Liver (tissue), 8 donors: ENCODE measurements at regions not wholly inside any gene's neighbourhood (a gene's known extent, or its start where the extent isn't known, plus 50 kb on each side); places are given as distances from the start of the nearest gene placed in this dataset.
A peak's percentile ranks its signal among the peaks of the same experiment; 100 is the strongest.

ENCODE experiments used
- DNase-seq: peaks from one replicate; pipeline ENCODE4 v3.0.0-alpha.2; 2017; ENCODE audit warnings: low spot score
- H3K27ac ChIP-seq, 2 donors: one replicate each; pipeline ENCODE4 v1.7.0; 2013; ENCODE audit warnings: inconsistent platforms in 2 of 2, low read length in 2 of 2, control low read depth in 1 of 2, low read depth in 1 of 2, mild to moderate bottlenecking in 1 of 2
- H3K27me3 ChIP-seq, 4 donors: one replicate each; pipeline versions ENCODE4 v1.6.1 to v1.7.0; 2013; ENCODE audit warnings: low read length in 3 of 4, inconsistent platforms in 1 of 4, mild to moderate bottlenecking in 1 of 4, moderate library complexity in 1 of 4; ENCODE audit not compliant: control insufficient read depth in 4 of 4, insufficient read depth in 4 of 4
- H3K36me3 ChIP-seq, 4 donors: one replicate each; pipeline versions ENCODE4 v1.6.1 to v1.7.0; 2013; ENCODE audit warnings: low read length in 3 of 4, mild to moderate bottlenecking in 3 of 4, low read depth in 1 of 4, moderate library complexity in 1 of 4; ENCODE audit not compliant: control insufficient read depth in 4 of 4, insufficient read depth in 3 of 4
- H3K4me1 ChIP-seq, 4 donors: one replicate each; pipeline versions ENCODE4 v1.6.1 to v1.7.0; 2013; ENCODE audit warnings: low read length in 3 of 4, mild to moderate bottlenecking in 3 of 4, moderate library complexity in 1 of 4; ENCODE audit not compliant: control insufficient read depth in 4 of 4, insufficient read depth in 4 of 4
- H3K4me3 ChIP-seq, 3 donors: one replicate each; pipeline versions ENCODE4 v1.6.1 to v1.7.0; 2013; ENCODE audit warnings: low read length in 3 of 3, control low read depth in 1 of 3, low read depth in 1 of 3, mild to moderate bottlenecking in 1 of 3
- H3K9ac ChIP-seq, 2 donors: one replicate each; pipeline ENCODE4 v1.7.0; 2013; ENCODE audit warnings: low read length in 2 of 2, mild to moderate bottlenecking in 2 of 2, moderate library complexity in 2 of 2, control low read depth in 1 of 2, low read depth in 1 of 2
- H3K9me3 ChIP-seq, 4 donors: one replicate each; pipeline versions ENCODE4 v1.6.1 to v1.7.0; 2013; ENCODE audit warnings: low read length in 3 of 4; ENCODE audit not compliant: control insufficient read depth in 4 of 4
- EGR1 ChIP-seq, 2 donors: IDR thresholded peaks; 2 replicates each; pipeline ENCODE4 v1.6.1; 2016 to 2018; ENCODE audit warnings: antibody characterized with exemption in 2 of 2, low read depth in 2 of 2
- FOXA2 ChIP-seq: IDR thresholded peaks from 2 replicates; pipeline ENCODE4 v1.6.1; 2016; ENCODE audit warnings: antibody characterized with exemption
- GABPA ChIP-seq, 2 donors: IDR thresholded peaks in 1 of 2; conservative IDR thresholded peaks in 1 of 2; 2 replicates each; pipeline ENCODE4 v1.6.1; 2016; ENCODE audit warnings: antibody characterized with exemption in 2 of 2, mild to moderate bottlenecking in 1 of 2, moderate library complexity in 1 of 2
- HNF4A ChIP-seq, 2 donors: conservative IDR thresholded peaks; 2 replicates each; pipeline ENCODE4 v1.6.1; 2016; ENCODE audit warnings: antibody characterized with exemption in 2 of 2, mild to moderate bottlenecking in 2 of 2
- HNF4G ChIP-seq: IDR thresholded peaks from 2 replicates; pipeline ENCODE4 v1.6.1; 2016; ENCODE audit warnings: antibody characterized with exemption
- JUND ChIP-seq, 2 donors: IDR thresholded peaks; 2 replicates each; pipeline ENCODE4 v1.6.1; 2016; ENCODE audit warnings: antibody characterized with exemption in 2 of 2
- NR2F2 ChIP-seq: IDR thresholded peaks from 2 replicates; pipeline ENCODE4 v1.6.1; 2016; ENCODE audit warnings: antibody characterized with exemption
- RAD21 ChIP-seq, 2 donors: IDR thresholded peaks; 2 replicates each; pipeline ENCODE4 v1.6.1; 2016; ENCODE audit warnings: antibody characterized with exemption in 2 of 2, mild to moderate bottlenecking in 2 of 2
- RXRA ChIP-seq, 2 donors: IDR thresholded peaks; 2 replicates each; pipeline ENCODE4 v1.6.1; 2017 to 2018; ENCODE audit warnings: antibody characterized with exemption in 2 of 2, mild to moderate bottlenecking in 1 of 2
- SP1 ChIP-seq: IDR thresholded peaks from 2 replicates; pipeline ENCODE4 v1.6.1; 2018; ENCODE audit warnings: antibody characterized with exemption, mild to moderate bottlenecking
- TAF1 ChIP-seq: conservative IDR thresholded peaks from 2 replicates; pipeline ENCODE4 v1.6.1; 2016; ENCODE audit warnings: antibody characterized with exemption, mild to moderate bottlenecking
- YY1 ChIP-seq: IDR thresholded peaks from 2 replicates; pipeline ENCODE4 v1.6.1; 2016; ENCODE audit warnings: antibody characterized with exemption, mild to moderate bottlenecking
- WGBS: extraction: QIAGEN DNeasy Blood & Tissue Kit; methylation state at CpG from one replicate; pipeline ENCODE4 v1.1.7; 2013; 5-methylcytosine and 5-hydroxymethylcytosine counted together
- TF ChIP-seq, protein P1 (sequence below): IDR thresholded peaks from 2 replicates; pipeline ENCODE4 v1.6.1; 2016; ENCODE audit warnings: antibody characterized with exemption, mild to moderate bottlenecking
- TF ChIP-seq, protein P2 (sequence below): IDR thresholded peaks from 2 replicates; pipeline ENCODE4 v1.6.1; 2016; ENCODE audit warnings: antibody characterized with exemption
- TF ChIP-seq, protein P3 (sequence below): fragments of 150-350 bp; IDR thresholded peaks from 2 replicates; pipeline ENCODE4 v1.5.1; 2017; ENCODE audit warnings: improper control_type of control experiment, low read depth, low read length; ENCODE audit not compliant: missing input control
- TF ChIP-seq, protein P4 (sequence below): IDR thresholded peaks from 2 replicates; pipeline ENCODE4 v1.6.1; 2016; ENCODE audit warnings: antibody characterized with exemption
- TF ChIP-seq, protein P5 (sequence below): IDR thresholded peaks from 2 replicates; pipeline ENCODE4 v1.6.1; 2016; ENCODE audit warnings: antibody characterized with exemption
- donor health status: healthy.
- donor health status: healthy.
- donor health status: healthy.
- donor health status: healthy.
- donor health status: healthy.

DNA sequence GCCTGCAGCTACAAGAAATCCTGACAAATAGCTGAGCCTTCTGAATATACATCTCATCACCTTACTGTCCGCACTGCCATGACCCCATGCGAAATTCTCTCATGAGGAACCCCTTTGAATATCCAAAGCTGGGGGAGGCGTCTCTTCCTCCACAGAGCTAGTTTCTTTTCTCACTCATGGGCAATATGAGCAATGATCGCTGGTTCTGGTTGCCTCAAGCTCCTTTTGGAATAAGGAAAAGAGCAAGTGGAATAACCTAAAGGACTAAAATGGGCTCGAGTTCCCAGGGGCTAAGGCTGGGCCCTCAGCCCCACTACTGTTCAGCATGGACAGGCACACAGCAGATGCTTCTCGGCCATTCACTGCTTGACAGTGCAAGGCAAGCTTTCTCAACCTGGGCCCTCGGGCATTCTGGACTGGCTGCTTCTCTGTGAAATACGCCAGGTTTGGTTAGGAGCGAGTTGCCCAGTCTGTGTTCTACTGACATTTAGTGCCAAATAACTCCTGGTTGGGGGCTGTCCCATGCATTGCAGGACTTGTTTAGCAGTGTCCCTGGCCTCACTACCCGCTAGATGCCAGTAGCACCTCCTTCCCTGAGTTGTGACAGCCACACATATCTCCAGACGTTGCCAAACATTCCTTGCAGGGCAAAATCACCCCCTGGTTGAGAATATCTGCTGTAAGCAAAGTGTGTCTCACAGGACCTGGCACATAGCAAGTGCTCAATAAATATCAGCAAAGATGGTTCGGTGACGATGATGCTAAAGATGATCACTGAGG, 156.8 kb downstream of the CEBPB start:
- no peak overlapping the region for H3K4me3 ChIP-seq
- peak overlapping the region; percentile 66 to 73 for H3K27ac ChIP-seq
- TF ChIP-seq SP1 (no peak), FOXA2 (no peak), YY1 (no peak), HNF4A (conservative IDR thresholded peaks at IDR 0.05) (no peak)
- H3K9me3 ChIP-seq, result no peaks in the 10 kb centered on the region
- no peak for DNase-seq
- no peaks in the 10 kb centered on the region for H3K27me3 ChIP-seq
- 80% methylated on average over 13 of the region's 13 CpGs for WGBS
- peaks cover 0 to 15% (median 7%) of the 10 kb centered on the region in 4 donors for H3K4me1 ChIP-seq
- no peaks in the 10 kb centered on the region for H3K36me3 ChIP-seq
- H3K9ac ChIP-seq, result no peak overlapping the region

DNA sequence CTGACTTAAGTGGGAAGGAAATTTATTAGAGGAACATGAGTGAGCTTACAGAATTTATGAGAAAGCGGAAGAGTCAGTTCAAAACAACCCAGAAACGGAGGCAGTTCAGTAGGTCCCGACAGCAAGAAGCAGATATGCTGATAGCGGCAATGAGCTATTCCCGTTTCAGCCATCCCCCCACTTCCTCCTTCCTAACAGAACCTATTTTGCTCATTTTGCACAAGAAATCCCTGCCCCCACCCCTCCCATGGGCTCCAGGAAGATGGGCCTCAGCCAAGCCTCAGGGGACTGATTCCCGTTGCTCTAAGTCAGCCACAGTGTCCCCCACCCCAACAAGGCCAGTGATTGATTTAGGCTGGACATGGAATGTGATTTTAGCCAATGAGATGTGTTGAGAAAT, 157.5 kb downstream of the CEBPB start:
- DNase-seq, result peak; percentile 42
- no peak overlapping the region for H3K9ac ChIP-seq
- H3K36me3 ChIP-seq, result no peaks in the 10 kb centered on the region
- peaks cover under 1 to 15% (median 7%) of the 10 kb centered on the region in 4 donors for H3K4me1 ChIP-seq
- H3K27me3 ChIP-seq, result no peaks in the 10 kb centered on the region
- H3K4me3 ChIP-seq, result no peak overlapping the region
- no peaks in the 10 kb centered on the region for H3K9me3 ChIP-seq
- H3K27ac ChIP-seq, result peak overlapping the region in 1 of 2 donors; percentile 73
- WGBS, result 74% methylated on average over 6 of the region's 6 CpGs
- TF ChIP-seq JUND (IDR thresholded peaks at IDR 0.05) (no peak), SP1 (no peak), TAF1 (no peak), RXRA (IDR thresholded peaks at IDR 0.05) (peak in 1 of 2 donors; percentile 22), NR2F2 (peak; percentile 76), YY1 (no peak), HNF4A (conservative IDR thresholded peaks at IDR 0.05) (no peak), HNF4G (no peak), GABPA (IDR thresholded peaks at IDR 0.05 in 1 of 2, conservative IDR thresholded peaks at IDR 0.05 in 1 of 2) (no peak), RAD21 (IDR thresholded peaks at IDR 0.05) (peak in 1 of 2 donors; percentile 7), EGR1 (IDR thresholded peaks at IDR 0.05; ENCODE audit: low read depth in 2 of 2) (peak in 1 of 2 donors; percentile 21), FOXA2 (no peak)
- TF ChIP-seq, protein P1, sequence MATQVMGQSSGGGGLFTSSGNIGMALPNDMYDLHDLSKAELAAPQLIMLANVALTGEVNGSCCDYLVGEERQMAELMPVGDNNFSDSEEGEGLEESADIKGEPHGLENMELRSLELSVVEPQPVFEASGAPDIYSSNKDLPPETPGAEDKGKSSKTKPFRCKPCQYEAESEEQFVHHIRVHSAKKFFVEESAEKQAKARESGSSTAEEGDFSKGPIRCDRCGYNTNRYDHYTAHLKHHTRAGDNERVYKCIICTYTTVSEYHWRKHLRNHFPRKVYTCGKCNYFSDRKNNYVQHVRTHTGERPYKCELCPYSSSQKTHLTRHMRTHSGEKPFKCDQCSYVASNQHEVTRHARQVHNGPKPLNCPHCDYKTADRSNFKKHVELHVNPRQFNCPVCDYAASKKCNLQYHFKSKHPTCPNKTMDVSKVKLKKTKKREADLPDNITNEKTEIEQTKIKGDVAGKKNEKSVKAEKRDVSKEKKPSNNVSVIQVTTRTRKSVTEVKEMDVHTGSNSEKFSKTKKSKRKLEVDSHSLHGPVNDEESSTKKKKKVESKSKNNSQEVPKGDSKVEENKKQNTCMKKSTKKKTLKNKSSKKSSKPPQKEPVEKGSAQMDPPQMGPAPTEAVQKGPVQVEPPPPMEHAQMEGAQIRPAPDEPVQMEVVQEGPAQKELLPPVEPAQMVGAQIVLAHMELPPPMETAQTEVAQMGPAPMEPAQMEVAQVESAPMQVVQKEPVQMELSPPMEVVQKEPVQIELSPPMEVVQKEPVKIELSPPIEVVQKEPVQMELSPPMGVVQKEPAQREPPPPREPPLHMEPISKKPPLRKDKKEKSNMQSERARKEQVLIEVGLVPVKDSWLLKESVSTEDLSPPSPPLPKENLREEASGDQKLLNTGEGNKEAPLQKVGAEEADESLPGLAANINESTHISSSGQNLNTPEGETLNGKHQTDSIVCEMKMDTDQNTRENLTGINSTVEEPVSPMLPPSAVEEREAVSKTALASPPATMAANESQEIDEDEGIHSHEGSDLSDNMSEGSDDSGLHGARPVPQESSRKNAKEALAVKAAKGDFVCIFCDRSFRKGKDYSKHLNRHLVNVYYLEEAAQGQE, result no peak
- TF ChIP-seq, protein P2, sequence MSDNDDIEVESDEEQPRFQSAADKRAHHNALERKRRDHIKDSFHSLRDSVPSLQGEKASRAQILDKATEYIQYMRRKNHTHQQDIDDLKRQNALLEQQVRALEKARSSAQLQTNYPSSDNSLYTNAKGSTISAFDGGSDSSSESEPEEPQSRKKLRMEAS, result peak; percentile 59
- TF ChIP-seq, protein P3, sequence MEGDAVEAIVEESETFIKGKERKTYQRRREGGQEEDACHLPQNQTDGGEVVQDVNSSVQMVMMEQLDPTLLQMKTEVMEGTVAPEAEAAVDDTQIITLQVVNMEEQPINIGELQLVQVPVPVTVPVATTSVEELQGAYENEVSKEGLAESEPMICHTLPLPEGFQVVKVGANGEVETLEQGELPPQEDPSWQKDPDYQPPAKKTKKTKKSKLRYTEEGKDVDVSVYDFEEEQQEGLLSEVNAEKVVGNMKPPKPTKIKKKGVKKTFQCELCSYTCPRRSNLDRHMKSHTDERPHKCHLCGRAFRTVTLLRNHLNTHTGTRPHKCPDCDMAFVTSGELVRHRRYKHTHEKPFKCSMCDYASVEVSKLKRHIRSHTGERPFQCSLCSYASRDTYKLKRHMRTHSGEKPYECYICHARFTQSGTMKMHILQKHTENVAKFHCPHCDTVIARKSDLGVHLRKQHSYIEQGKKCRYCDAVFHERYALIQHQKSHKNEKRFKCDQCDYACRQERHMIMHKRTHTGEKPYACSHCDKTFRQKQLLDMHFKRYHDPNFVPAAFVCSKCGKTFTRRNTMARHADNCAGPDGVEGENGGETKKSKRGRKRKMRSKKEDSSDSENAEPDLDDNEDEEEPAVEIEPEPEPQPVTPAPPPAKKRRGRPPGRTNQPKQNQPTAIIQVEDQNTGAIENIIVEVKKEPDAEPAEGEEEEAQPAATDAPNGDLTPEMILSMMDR, result no peak
- TF ChIP-seq, protein P4, sequence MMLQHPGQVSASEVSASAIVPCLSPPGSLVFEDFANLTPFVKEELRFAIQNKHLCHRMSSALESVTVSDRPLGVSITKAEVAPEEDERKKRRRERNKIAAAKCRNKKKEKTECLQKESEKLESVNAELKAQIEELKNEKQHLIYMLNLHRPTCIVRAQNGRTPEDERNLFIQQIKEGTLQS, result no peak
- TF ChIP-seq, protein P5, sequence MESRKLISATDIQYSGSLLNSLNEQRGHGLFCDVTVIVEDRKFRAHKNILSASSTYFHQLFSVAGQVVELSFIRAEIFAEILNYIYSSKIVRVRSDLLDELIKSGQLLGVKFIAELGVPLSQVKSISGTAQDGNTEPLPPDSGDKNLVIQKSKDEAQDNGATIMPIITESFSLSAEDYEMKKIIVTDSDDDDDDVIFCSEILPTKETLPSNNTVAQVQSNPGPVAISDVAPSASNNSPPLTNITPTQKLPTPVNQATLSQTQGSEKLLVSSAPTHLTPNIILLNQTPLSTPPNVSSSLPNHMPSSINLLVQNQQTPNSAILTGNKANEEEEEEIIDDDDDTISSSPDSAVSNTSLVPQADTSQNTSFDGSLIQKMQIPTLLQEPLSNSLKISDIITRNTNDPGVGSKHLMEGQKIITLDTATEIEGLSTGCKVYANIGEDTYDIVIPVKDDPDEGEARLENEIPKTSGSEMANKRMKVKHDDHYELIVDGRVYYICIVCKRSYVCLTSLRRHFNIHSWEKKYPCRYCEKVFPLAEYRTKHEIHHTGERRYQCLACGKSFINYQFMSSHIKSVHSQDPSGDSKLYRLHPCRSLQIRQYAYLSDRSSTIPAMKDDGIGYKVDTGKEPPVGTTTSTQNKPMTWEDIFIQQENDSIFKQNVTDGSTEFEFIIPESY, result no peak
